BJ (cell line): ENCODE measurements at regions not wholly inside any gene's neighbourhood (a gene's known extent, or its start where the extent isn't known, plus 50 kb on each side); places are given as distances from the start of the nearest gene placed in this dataset.

Experiments used
- CTCF ChIA-PET: fragments of 350-600 bp; formaldehyde crosslinking; extraction: SDS; loops from one replicate; lab custom pipeline; 2021; ENCODE audit warnings: antibody characterized with exemption, inconsistent platforms; lab: Yijun Ruan, JAX
- POLR2A ChIA-PET: fragments of 300-600 bp; sonication (Branson Sonifier 250); formaldehyde crosslinking; extraction: SDS; loops from one replicate; lab custom pipeline; 2021; ENCODE audit warnings: antibody characterized with exemption; lab: Charles Lee
- DNase-seq: peaks from one replicate; pipeline ENCODE4 v3.0.0-alpha.2; 2011; ENCODE audit warnings: low read depth
- H3K27me3 ChIP-seq: 2 replicates; pipeline ENCODE4 v1.6.0; 2011; ENCODE audit warnings: low read length; ENCODE audit not compliant: control insufficient read depth, insufficient read depth
- H3K36me3 ChIP-seq: 2 replicates; pipeline ENCODE4 v1.5.1; 2011; ENCODE audit warnings: low read length; ENCODE audit not compliant: control insufficient read depth, insufficient read depth
- H3K4me3 ChIP-seq: 2 replicates; pipeline ENCODE4 v1.5.1; 2011; ENCODE audit warnings: low read depth, mild to moderate bottlenecking, control low read depth, low read length
- CTCF ChIP-seq: IDR thresholded peaks from 2 replicates; pipeline ENCODE4 v1.5.1; 2011; ENCODE audit warnings: low read depth, mild to moderate bottlenecking, control low read depth, inconsistent platforms, low read length, moderate library complexity; ENCODE audit not compliant: insufficient read depth

- no peak overlapping the region for H3K4me3 ChIP-seq
Measured at GRCh38 chr18:39862341-39862740, 2092.7 kb upstream of the PIK3C3 start.

DNA sequence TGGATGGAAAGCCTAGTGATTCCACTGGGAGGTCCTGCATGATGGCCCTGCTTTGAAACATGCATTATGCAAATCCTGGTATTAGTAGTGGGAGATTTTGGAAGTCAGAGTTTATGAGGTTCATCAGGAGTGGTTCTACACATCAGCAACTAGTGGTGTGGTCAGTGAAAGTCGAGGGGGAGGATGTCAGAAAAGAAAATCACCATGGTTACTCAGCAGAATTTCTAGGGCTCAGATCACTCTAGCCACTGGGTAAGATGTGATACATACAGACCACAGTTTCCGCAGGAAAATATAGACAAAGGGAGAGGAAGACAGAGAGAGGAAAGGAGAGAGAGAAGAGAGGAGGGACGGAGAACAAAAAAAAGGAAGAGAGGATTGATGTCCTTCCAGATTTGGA, 2100.7 kb upstream of the PIK3C3 start:
- no peak for TF ChIP-seq CTCF
- no peak for DNase-seq
- CTCF ChIA-PET = interaction anchor here (1.5 kb wide), 1 partner anchor 13 kb away, joined by 4 read pairs; no protein-coding TSS in a partner anchor
- no peaks in the 10 kb centered on the region for H3K27me3 ChIP-seq
- no peak overlapping the region for H3K4me3 ChIP-seq
- POLR2A ChIA-PET = no interaction called here
- H3K36me3 ChIP-seq = no peaks in the 10 kb centered on the region

More at GRCh38 chr18:39862341-39862740, 2092.7 kb upstream of the PIK3C3 start:
- CTCF ChIA-PET = no interaction called here
- no peak for DNase-seq
- no peak for TF ChIP-seq CTCF
- Histone ChIP-seq H3K27me3 (no peaks in the 10 kb centered on the region), H3K36me3 (no peaks in the 10 kb centered on the region)
- POLR2A ChIA-PET = no interaction called here

DNA sequence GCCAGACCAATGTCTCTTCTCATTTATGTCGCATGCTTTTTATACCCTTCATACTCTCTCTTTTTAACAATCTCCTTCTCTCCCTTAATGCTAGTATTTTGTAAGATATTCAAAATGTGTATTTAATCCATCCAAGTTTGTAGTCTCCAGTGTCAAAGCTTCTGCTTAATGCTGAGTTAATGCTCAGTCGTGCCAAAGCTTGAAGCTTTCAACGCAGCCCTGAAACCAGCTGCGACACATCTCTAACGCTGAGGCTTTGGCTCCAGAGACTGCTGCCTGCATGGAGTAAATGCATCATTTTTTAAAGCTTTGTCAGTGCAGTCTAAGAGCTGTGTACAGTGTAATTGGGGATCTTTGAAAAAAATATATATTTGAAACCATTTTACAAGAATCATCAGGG, 2108.8 kb upstream of the PIK3C3 start:
- DNase-seq = no peak
- CTCF ChIA-PET = interaction anchor here (0.6 kb wide), 1 partner anchor 10 kb away, joined by 3 read pairs; no protein-coding TSS in a partner anchor
- H3K4me3 ChIP-seq = no peak overlapping the region
- no peak for TF ChIP-seq CTCF
- POLR2A ChIA-PET = no interaction called here
- H3K27me3 ChIP-seq = no peaks in the 10 kb centered on the region; the same call in 1 of the 2 replicates
- no peaks in the 10 kb centered on the region for H3K36me3 ChIP-seq

GRCh38 chr18:39845631-39846030, 2109.4 kb upstream of the PIK3C3 start:
- DNase-seq = no peak
- no peaks in the 10 kb centered on the region; the same call in 1 of the 2 replicates for H3K27me3 ChIP-seq
- H3K36me3 ChIP-seq = no peaks in the 10 kb centered on the region
- ChIA-PET CTCF (interaction anchor here (0.6 kb wide), 1 partner anchor 9 kb away, joined by 3 read pairs; no protein-coding TSS in a partner anchor), POLR2A (no interaction called here)
- no peak for TF ChIP-seq CTCF
- H3K4me3 ChIP-seq = no peak overlapping the region

DNA sequence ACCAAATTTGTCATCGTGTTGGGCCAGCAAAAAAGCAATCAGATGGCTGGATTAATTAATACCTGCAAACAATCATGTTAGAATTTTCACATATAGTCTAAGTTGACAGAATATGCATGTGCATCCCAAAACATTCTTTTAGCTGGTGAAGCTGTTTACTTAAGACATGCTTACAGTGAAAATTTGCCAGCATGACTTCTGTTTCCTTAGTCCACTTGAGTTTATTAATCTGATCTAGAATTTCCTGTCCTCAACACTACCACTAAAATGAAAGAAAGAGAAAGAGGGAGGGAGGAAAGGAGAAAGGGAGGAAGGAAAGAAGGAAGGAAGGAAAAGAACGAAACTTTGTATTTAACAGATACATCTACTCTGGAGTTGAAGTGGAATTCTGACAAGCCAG, 2109.9 kb upstream of the PIK3C3 start:
- CTCF ChIA-PET = interaction anchor here (0.6 kb wide), 1 partner anchor 22 kb away, joined by 3 read pairs; no protein-coding TSS in a partner anchor
- no peak overlapping the region for H3K4me3 ChIP-seq
- TF ChIP-seq CTCF = no peak

More for the DNA sequence above, 2109.9 kb upstream of the PIK3C3 start:
- DNase-seq = no peak
- POLR2A ChIA-PET = no interaction called here
- no peaks in the 10 kb centered on the region for H3K36me3 ChIP-seq
- no peaks in the 10 kb centered on the region; the same call in 1 of the 2 replicates for H3K27me3 ChIP-seq
